ENCODE measurements at regions not wholly inside any gene's neighbourhood (a gene's known extent, or its start where the extent isn't known, plus 50 kb on each side); places are given as distances from the start of the nearest gene placed in this dataset.
A peak's percentile ranks its signal among the peaks of the same experiment; 100 is the strongest.

GRCh38 chr6:105787747-105788146 is 298.4 kb upstream of the PRDM1 start:
- DNase-seq, result no peak

- DNase-seq, result no peak
Observed at GRCh38 chr6:105786890-105787655, 299.1 kb upstream of the PRDM1 start.

GRCh38 chr6:105786449-105786848 is 299.7 kb upstream of the PRDM1 start:
- DNase-seq, result no peak

DNA sequence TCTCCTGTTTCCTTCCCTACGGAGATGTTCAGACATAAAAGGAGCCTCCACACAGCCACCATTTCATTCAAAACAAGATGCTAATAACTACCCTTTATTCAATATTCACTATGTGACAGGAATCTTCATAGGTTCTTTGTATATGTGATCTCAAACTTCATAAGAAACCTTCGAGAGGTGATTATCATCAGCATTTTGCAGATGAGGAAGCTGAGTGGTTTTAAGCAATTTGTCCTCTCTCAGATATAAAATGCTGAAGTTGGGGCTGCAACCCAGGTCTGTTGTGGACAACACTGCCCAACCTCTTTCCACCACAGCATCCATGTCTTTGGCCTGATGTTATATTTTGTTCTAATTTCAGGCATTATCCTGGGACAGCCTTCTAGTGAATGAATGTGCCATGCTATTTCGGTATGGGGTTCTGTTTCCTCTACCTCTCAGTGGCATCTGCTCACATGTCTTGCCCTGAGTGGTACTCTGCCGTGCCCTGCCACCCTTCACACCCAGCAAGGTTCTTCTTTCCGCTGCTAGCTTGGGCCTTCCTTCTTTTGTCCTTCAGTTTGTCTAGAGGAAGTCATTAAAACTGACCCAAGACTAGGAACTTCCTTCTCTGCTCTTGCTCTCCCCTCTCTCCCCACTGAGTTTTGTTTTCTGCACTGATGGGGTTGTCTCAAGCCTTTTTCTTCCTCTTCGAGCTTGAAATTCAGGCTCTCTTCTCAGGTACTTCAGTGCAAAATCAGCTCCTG is 300.9 kb upstream of the PRDM1 start:
- peak; percentile 12 for DNase-seq

GRCh38 chr6:105784179-105784578 is 302.0 kb upstream of the PRDM1 start:
- no peak for DNase-seq

- no peak for DNase-seq
Observed at GRCh38 chr6:105783333-105783935, 302.7 kb upstream of the PRDM1 start.

DNA sequence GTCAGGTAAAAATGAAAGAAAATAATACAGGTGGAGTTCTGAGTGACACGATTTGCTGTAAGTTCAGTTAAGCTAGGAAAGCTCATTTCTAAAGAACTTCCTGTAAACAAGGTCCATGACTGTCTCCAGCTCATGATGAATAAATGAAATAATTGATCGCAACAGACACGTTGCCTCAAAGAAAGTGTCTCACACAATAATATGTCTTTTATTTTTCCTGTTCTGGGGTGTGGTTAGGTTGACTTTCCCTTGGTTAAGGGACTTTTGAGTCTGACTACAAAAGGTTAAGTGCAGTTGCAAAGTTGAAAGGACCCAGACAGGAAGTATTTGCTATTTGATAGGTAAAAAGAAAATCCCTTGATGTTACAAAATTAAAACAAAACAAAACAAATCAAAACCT is 304.2 kb upstream of the PRDM1 start:
- no peak for DNase-seq

- DNase-seq, result no peak
Observed at GRCh38 chr6:105781248-105781647, 304.9 kb upstream of the PRDM1 start.

- no peak for DNase-seq
Observed at GRCh38 chr6:105780146-105780860, 305.8 kb upstream of the PRDM1 start.

GRCh38 chr6:105779110-105779509 is 307.0 kb upstream of the PRDM1 start:
- DNase-seq, result no peak

- no peak for DNase-seq
Observed at GRCh38 chr6:105775095-105775494, 311.0 kb upstream of the PRDM1 start.

DNA sequence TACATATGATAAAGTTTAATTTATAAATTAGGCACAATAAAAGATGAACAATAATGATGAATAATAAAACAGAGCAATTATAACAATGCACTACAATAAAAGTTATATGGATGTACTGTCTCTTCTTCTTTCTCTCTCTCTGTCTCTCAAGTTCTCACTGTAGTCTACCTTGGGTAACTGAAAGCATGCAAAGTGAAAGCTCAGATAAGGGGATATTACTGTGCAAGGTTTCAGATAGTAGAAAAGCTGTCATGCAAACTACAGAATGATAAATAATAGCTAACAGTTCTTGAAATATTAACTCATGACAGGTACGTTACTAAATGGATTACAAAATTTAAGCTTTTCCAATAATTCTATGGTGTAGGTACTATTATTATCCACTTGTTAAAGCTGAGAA is 311.9 kb upstream of the PRDM1 start:
- no peak for DNase-seq

- DNase-seq, result no peak
Observed at GRCh38 chr6:105771313-105771970, 314.7 kb upstream of the PRDM1 start.

DNA sequence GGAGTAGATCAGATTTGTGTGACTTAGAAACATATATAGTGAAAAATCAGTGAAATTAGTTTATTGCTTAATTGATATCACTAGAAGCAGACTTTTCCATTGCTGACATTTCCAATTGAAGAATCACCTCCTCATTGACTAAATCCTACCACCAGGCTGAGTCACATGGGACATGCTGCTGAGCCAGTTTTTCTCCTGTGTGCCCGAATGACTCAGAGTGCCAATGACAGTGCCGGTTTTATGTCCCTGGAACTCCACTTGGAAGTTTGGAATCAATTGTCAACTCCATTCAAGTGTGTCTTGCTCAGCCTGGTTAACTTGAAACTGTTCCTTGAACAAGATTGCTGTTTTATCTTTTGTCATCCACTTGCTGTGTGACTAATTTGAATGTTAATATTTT is 316.1 kb upstream of the PRDM1 start:
- no peak for DNase-seq

- no peak for DNase-seq
Observed at GRCh38 chr6:105769197-105769596, 316.9 kb upstream of the PRDM1 start.

DNA sequence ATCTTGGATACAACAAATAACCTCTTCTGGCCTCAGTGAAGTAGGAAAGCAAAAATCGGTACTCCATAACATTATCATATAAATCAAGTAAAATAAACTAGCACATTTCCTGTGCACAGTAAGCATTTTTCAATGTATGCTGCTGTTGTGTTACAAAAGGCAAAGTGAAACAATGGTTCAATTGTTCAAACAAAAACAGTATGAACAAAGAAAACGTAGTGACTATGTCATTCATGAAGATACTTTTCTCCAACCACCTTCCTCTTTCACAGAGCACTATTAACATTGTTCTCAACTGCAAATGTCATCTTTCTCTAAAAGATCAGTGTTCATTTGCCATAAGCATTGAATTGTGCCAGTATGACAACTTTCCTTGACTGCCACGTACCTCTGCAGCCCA is 318.6 kb upstream of the PRDM1 start:
- no peak for DNase-seq

- DNase-seq, result no peak
Observed at GRCh38 chr6:105765239-105765638, 320.9 kb upstream of the PRDM1 start.

- no peak for DNase-seq
Observed at GRCh38 chr6:105764315-105764714, 321.8 kb upstream of the PRDM1 start.

DNA sequence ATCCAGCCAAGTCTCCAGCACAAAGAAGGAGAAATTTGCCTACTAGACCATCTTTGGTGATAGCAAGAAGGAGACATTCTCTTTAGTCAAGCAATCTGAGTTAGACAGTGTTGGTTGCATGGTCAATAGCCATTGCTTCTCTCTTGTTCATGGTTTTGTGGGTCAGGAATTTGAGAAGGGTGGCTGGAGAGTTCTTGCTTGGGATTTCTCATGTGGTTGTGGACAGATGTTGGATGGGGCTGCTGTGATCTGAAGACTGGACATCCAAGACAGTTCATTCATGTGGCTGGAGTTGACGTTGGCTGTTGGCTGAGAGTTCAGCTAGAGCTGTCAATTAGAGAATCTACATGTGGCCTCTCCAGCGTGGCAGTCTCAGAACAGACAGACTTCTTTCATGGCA is 322.3 kb upstream of the PRDM1 start:
- no peak for DNase-seq

GRCh38 chr6:105760746-105761145 is 325.4 kb upstream of the PRDM1 start:
- DNase-seq, result no peak

- DNase-seq, result no peak
Observed at GRCh38 chr6:105759946-105760345, 326.2 kb upstream of the PRDM1 start.

DNA sequence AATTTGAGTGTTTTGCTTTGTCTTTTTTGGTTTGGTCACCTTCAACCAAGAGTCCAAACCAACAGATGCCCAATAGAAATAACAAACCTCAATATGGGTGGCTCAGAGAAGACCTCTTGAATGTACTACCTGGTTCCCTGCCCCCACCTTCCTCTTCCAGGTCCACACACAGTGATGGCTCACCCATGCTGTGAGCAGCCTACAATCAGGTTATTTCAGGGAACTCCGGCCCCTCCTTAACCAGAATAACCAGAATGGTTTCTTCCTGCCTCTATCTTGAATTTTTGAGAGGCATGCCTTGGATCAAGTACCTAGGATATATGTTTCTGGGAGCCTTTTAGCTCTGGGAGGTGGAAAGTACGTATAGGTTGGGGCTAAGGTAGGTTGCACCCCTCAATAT is 327.1 kb upstream of the PRDM1 start:
- DNase-seq, result no peak

Data from GDM1 (cell line).